SK-N-SH (cell line): ENCODE measurements at regions not wholly inside any gene's neighbourhood (a gene's known extent, or its start where the extent isn't known, plus 50 kb on each side); places are given as distances from the start of the nearest gene placed in this dataset.

Source experiments
- CTCF ChIA-PET: fragments of 300-600, 350-600 bp; formaldehyde crosslinking; extraction: SDS; loops from one replicate; lab custom pipeline; 2021; lab: Yijun Ruan, JAX
- POLR2A ChIA-PET: fragments of 350-600 bp; sonication (Branson Sonifier 250); formaldehyde crosslinking; extraction: SDS; loops from one replicate; lab custom pipeline; 2020; ENCODE audit warnings: antibody characterized with exemption, inconsistent platforms; lab: Yijun Ruan, JAX
- DNase-seq: peaks from one replicate; pipeline ENCODE4 v3.0.0; 2012
- H2AFZ ChIP-seq: fragments of 200-600 bp; sonication (generic); 2 replicates; pipeline ENCODE4 v1.8.1; 2016; ENCODE audit warnings: antibody characterized with exemption, mild to moderate bottlenecking, low read depth
- H3F3A ChIP-seq: fragments of 200-600 bp; sonication (generic); replicated peaks from 2 replicates; pipeline ENCODE3; 2016; ENCODE audit warnings: antibody characterized with exemption, mild to moderate bottlenecking; ENCODE audit not compliant: insufficient read depth
- H3K27ac ChIP-seq, 2 experiments: fragments of 200-500 bp in 1 of 2; fragments of 200-600 bp in 1 of 2; sonication (Bioruptor generic) in 1 of 2; sonication (generic), shearing (Covaris generic) in 1 of 2; 2 replicates each; pipeline versions ENCODE4 v1.5.1 to v1.6.1; 2014 to 2016; ENCODE audit warnings: low read depth in 2 of 2, inconsistent platforms in 1 of 2, low read length in 1 of 2, mild to moderate bottlenecking in 1 of 2, mixed read lengths in 1 of 2
- H3K27me3 ChIP-seq: fragments of 200-600 bp; sonication (generic), shearing (Covaris generic); 2 replicates; pipeline ENCODE4 v1.6.1; 2016; ENCODE audit warnings: mixed run types; ENCODE audit not compliant: insufficient read depth
- H3K36me3 ChIP-seq, 2 experiments: fragments of 200-500 bp in 1 of 2; fragments of 200-600 bp in 1 of 2; sonication (Bioruptor generic) in 1 of 2; sonication (generic) in 1 of 2; replicated peaks in 1 of 2; 2 replicates each; pipeline versions ENCODE3 to v1.5.1; 2014 to 2016; ENCODE audit warnings: low read length in 1 of 2, mild to moderate bottlenecking in 1 of 2; ENCODE audit not compliant: insufficient read depth in 2 of 2, control insufficient read depth in 1 of 2
- H3K4me1 ChIP-seq, 2 experiments: fragments of 200-500 bp in 1 of 2; fragments of 200-600 bp in 1 of 2; sonication (Bioruptor generic) in 1 of 2; sonication (generic), shearing (Covaris generic) in 1 of 2; 2 replicates each; pipeline versions ENCODE4 v1.5.1 to v1.6.1; 2014 to 2016; ENCODE audit warnings: low read depth in 1 of 2, low read length in 1 of 2, mixed run types in 1 of 2; ENCODE audit not compliant: insufficient read depth in 2 of 2, control insufficient read depth in 1 of 2
- H3K4me2 ChIP-seq: fragments of 200-600 bp; sonication (generic), shearing (Covaris generic); 2 replicates; pipeline ENCODE4 v1.6.1; 2017; ENCODE audit warnings: mixed run types
- H3K4me3 ChIP-seq, 2 experiments: fragments of 200-500 bp in 1 of 2; fragments of 200-600 bp in 1 of 2; sonication (Bioruptor generic) in 1 of 2; sonication (generic), shearing (Covaris generic) in 1 of 2; 2 replicates each; pipeline versions ENCODE4 v1.5.1 to v1.8.1; 2014 to 2016; ENCODE audit warnings: low read depth in 2 of 2, inconsistent platforms in 1 of 2, low read length in 1 of 2, mild to moderate bottlenecking in 1 of 2, mixed read lengths in 1 of 2, moderate library complexity in 1 of 2
- H3K79me2 ChIP-seq: fragments of 200-600 bp; sonication (generic); 2 replicates; pipeline ENCODE4 v1.8.1; 2017; ENCODE audit warnings: mild to moderate bottlenecking; ENCODE audit not compliant: insufficient read depth
- H3K9ac ChIP-seq: fragments of 200-600 bp; sonication (generic); 2 replicates; pipeline ENCODE4 v1.6.1; 2017; ENCODE audit warnings: mixed run types
- H3K9me2 ChIP-seq: fragments of 200-600 bp; sonication (generic); 2 replicates; pipeline ENCODE4 v1.6.1; 2017; ENCODE audit warnings: mixed run types
- H3K9me3 ChIP-seq: fragments of 200-600 bp; sonication (generic); 2 replicates; pipeline ENCODE4 v1.6.1; 2017; ENCODE audit warnings: mixed run types, mild to moderate bottlenecking, moderate library complexity
- H4K20me1 ChIP-seq: fragments of 200-600 bp; sonication (generic); 2 replicates; pipeline ENCODE4 v1.6.1; 2017; ENCODE audit warnings: mild to moderate bottlenecking, mixed run types; ENCODE audit not compliant: insufficient read depth
- EZH2phosphoT487 ChIP-seq: fragments of 200-600 bp; sonication (generic); IDR thresholded peaks from 2 replicates; pipeline ENCODE4 v1.6.1; 2017; ENCODE audit warnings: low read depth, mixed run types, mild to moderate bottlenecking, antibody characterized with exemption, moderate library complexity, borderline replicate concordance
- FOSL2 ChIP-seq: IDR thresholded peaks from 2 replicates; pipeline ENCODE4 v1.4.0; 2012; ENCODE audit warnings: low read depth, mild to moderate bottlenecking, moderate library complexity, borderline replicate concordance
- FOXJ3 ChIP-seq: sonication (generic); formaldehyde crosslinking; IDR thresholded peaks from 2 replicates; pipeline ENCODE4 v1.5.1; 2020; ENCODE audit warnings: mild to moderate bottlenecking, missing genetic modification reagents
- JUND ChIP-seq: IDR thresholded peaks from 2 replicates; pipeline ENCODE4 v1.4.0; 2012
- NFIC ChIP-seq: IDR thresholded peaks from 2 replicates; pipeline ENCODE4 v1.4.0; 2012; ENCODE audit warnings: borderline replicate concordance
- NRF1 ChIP-seq: IDR thresholded peaks from 2 replicates; pipeline ENCODE4 v1.6.1; 2012; ENCODE audit warnings: low read depth, mild to moderate bottlenecking, low read length
- RAD21 ChIP-seq: IDR thresholded peaks from 2 replicates; pipeline ENCODE4 v1.6.1; 2012; ENCODE audit warnings: mild to moderate bottlenecking, low read length
- RCOR1 ChIP-seq: fragments of 150-350 bp; IDR thresholded peaks from 2 replicates; pipeline ENCODE4 v1.6.1; 2017; ENCODE audit warnings: antibody characterized with exemption, low read length
- WGBS: methylation state at CpG from one replicate; pipeline ENCODE4 v1.1.6; 2017; ENCODE audit warnings: low lambda C conversion rate; 5-methylcytosine and 5-hydroxymethylcytosine counted together
- TF ChIP-seq, protein P1 (sequence below): fragments of 150-350 bp; IDR thresholded peaks from 2 replicates; pipeline ENCODE4 v1.6.1; 2017; ENCODE audit warnings: antibody characterized with exemption, low read length, low read depth, borderline replicate concordance
- TF ChIP-seq, protein P2 (sequence below): IDR thresholded peaks from 2 replicates; pipeline ENCODE4 v1.4.0; 2012; ENCODE audit warnings: low read depth, borderline replicate concordance

DNA sequence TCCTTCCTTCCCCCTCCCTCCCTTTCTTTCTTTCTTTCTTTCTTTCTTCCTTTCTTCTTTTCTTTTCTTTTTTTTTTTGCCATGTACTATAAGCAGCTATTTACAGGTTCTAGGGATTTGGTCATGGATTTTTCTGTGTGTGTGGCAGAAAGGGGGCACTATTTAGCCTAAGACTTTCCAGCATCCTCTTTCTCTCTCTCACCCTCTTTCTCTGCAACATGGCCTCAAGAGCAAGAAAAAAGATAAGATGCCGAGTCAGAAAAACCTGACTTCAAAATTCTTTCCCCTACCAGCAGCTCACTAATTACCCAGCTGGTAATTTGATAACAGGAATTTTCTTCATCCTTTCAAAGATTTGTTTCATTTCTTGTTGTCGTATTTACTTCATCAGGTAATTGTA, 458.3 kb upstream of the ADAMTS5 start:
- Histone ChIP-seq H3K9me3 (no peaks in the 10 kb centered on the region), H2AFZ (no peak overlapping the region), H3K9me2 (no peaks in the 10 kb centered on the region), H3K27ac (peak overlapping the region; percentile 31 to 79; a peak in 2 of 4 replicates), H3K79me2 (no peaks in the 10 kb centered on the region), H3K9ac (no peak overlapping the region), H3K4me1 (peaks cover 0 to 3% of the 10 kb centered on the region in 2 experiments; a peak in 2 of 4 replicates), H3F3A (peaks cover 7% of the 10 kb centered on the region), H3K27me3 (no peaks in the 10 kb centered on the region), H3K4me2 (no peak overlapping the region), H4K20me1 (no peaks in the 10 kb centered on the region)
- no peak for DNase-seq
- 37% methylated on average over 2 of the region's 2 CpGs for WGBS
- POLR2A ChIA-PET: no interaction called here
- TF ChIP-seq RCOR1: no peak
- TF ChIP-seq NFIC: no peak
- TF ChIP-seq, protein P1, sequence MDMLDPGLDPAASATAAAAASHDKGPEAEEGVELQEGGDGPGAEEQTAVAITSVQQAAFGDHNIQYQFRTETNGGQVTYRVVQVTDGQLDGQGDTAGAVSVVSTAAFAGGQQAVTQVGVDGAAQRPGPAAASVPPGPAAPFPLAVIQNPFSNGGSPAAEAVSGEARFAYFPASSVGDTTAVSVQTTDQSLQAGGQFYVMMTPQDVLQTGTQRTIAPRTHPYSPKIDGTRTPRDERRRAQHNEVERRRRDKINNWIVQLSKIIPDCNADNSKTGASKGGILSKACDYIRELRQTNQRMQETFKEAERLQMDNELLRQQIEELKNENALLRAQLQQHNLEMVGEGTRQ: no peak
- no peak for TF ChIP-seq FOXJ3 (CRISPR knock-in tag)
- peak; percentile 12; the same call in 1 of the 2 replicates for TF ChIP-seq RAD21
- TF ChIP-seq, all 33 proteins: peak for 1
- Histone ChIP-seq H3K4me3 (no peak overlapping the region), H3K36me3 (no peaks in the 10 kb centered on the region)
- CTCF ChIA-PET: interaction anchor here (0.9 kb wide), 1 partner anchor 9 kb away, joined by 3 read pairs; no protein-coding TSS in a partner anchor

DNA sequence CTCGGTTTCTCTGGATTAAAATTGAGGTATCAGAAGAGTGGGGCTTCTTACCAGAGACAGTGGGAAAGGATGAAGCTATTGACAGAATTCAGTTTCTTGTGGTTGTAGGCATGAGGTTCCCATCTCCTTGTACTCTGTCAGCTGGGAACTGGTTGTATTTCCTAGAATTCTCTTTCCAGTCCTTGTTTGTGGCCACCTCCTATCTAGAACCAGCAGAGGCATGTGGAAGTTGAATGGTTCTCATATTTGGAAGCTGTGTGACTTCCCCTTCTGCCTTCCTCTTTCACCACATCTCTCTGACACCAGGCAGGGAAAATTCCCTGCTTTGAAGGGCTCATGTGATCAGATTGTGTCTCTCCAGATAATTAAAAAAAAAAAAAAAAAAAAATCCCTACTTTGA, 457.7 kb upstream of the ADAMTS5 start:
- DNase-seq: no peak
- TF ChIP-seq FOSL2: no peak
- Histone ChIP-seq H3K4me3 (no peak overlapping the region), H3K9me2 (no peaks in the 10 kb centered on the region), H3F3A (peaks cover 3% of the 10 kb centered on the region), H3K9me3 (no peaks in the 10 kb centered on the region), H3K4me2 (no peak overlapping the region), H3K79me2 (no peaks in the 10 kb centered on the region), H3K27me3 (no peaks in the 10 kb centered on the region), H4K20me1 (no peaks in the 10 kb centered on the region), H2AFZ (no peak overlapping the region), H3K27ac (no peak overlapping the region), H3K9ac (no peak overlapping the region), H3K36me3 (no peaks in the 10 kb centered on the region), H3K4me1 (peaks cover 0 to 3% of the 10 kb centered on the region in 2 experiments; a peak in 2 of 4 replicates)
- WGBS: 93% methylated on average over 1 of the region's 1 CpG
- ChIA-PET POLR2A (no interaction called here), CTCF (no interaction called here)

DNA sequence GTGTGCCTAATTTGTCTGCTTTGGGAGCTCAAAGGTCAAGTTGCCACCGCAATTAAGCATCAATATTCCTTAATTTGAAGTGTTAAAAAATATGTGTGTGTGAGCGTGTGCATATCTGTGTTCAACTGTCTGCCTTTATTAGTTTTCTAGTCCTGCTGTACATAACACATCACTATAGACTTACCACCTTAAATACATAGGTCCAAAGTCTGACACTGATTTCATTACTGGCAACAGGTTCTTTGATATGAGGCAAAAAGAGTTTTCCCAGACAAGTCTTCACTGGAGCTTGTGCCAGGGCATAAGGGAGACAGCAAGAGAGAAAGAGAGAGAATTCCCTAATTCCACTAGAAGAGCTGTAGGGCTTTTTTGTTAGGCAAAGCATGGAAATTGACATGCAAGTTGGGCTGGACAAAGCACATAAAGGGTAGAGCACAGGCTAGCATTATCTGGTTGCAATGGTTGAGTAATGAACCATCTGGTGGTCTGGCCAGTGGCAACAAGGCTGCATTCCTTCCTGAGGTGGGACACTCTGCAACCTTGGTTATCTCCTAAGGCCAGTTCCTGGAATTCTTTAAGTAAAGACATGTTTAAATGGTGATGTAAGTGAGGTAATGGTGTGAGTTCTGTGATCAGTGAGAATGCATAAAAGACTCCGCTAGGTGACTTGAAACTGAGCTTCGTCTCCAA, 457.2 kb upstream of the ADAMTS5 start:
- TF ChIP-seq EZH2phosphoT487: no peak
- TF ChIP-seq, protein P2, sequence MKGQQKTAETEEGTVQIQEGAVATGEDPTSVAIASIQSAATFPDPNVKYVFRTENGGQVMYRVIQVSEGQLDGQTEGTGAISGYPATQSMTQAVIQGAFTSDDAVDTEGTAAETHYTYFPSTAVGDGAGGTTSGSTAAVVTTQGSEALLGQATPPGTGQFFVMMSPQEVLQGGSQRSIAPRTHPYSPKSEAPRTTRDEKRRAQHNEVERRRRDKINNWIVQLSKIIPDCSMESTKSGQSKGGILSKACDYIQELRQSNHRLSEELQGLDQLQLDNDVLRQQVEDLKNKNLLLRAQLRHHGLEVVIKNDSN: no peak
- TF ChIP-seq RCOR1: no peak
- no peak for TF ChIP-seq JUND
- TF ChIP-seq NRF1: no peak
- DNase-seq: no peak
- ChIA-PET POLR2A (no interaction called here), CTCF (no interaction called here)
- H3K9me2 ChIP-seq: no peaks in the 10 kb centered on the region
- no peak overlapping the region for H3K9ac ChIP-seq
- H3K4me1 ChIP-seq: peaks cover 0 to 3% of the 10 kb centered on the region in 2 experiments; a peak in 2 of 4 replicates
- H3K4me2 ChIP-seq: no peak overlapping the region
- WGBS: 82% methylated on average over 4 of the region's 4 CpGs
- H3F3A ChIP-seq: no peaks in the 10 kb centered on the region
- no peaks in the 10 kb centered on the region for H4K20me1 ChIP-seq
- no peaks in the 10 kb centered on the region for H3K36me3 ChIP-seq
- no peak overlapping the region for H3K4me3 ChIP-seq
- no peak overlapping the region for H3K27ac ChIP-seq
- no peaks in the 10 kb centered on the region for H3K79me2 ChIP-seq
- H2AFZ ChIP-seq: no peak overlapping the region
- no peaks in the 10 kb centered on the region for H3K9me3 ChIP-seq
- H3K27me3 ChIP-seq: no peaks in the 10 kb centered on the region
